Amniotic epithelial cell (primary cell): ENCODE measurements at regions not wholly inside any gene's neighbourhood (a gene's known extent, or its start where the extent isn't known, plus 50 kb on each side); places are given as distances from the start of the nearest gene placed in this dataset.
A peak's percentile ranks its signal among the peaks of the same experiment; 100 is the strongest.
"Not testable (repeated sequence)": the region's sequence is repeated elsewhere in the genome, so short reads cannot be mapped to it uniquely, and the experiment has no call there.

ENCODE experiments used
- DNase-seq: peaks from one replicate; pipeline ENCODE4 v3.0.0-alpha.2; 2010; ENCODE audit warnings: low read depth

DNA sequence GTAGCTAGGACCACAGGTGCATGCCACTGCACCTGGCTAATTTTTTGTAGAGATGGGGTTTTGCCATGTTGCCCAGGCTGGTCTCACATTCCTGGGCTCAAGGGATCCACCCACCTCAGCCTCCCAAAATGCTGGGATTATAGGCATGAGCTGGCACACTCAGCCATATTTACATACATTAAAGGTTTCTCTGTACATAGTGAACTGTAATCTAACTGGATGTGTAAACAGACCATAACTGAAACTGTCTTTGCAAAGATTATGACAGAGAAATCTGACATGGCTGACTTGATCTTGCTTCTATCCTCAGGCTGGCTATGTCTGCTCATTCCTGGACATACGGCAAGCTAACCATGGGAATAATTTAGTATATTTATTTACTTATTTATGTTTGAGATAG lies 139.2 kb upstream of the XPO1 start:
- DNase-seq: no peak

DNA sequence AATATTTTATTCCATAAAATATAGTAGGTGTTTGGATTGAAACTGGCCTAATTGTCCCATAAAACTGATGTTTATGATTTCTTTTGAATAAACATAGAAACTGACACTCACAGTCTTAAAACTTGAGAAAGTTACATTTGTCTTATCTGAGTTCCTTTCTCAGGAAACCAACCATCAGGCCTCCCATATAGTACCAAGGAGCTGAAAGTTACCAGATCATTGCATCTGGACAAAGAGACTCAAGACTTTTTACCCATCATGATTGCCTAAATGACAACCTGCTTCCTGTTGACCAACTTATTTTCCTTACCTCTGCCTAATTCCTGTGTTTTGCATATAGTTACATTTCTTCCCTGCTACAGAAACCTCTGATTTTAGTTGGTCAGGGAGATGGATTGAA lies 137.0 kb upstream of the XPO1 start:
- no peak for DNase-seq

DNA sequence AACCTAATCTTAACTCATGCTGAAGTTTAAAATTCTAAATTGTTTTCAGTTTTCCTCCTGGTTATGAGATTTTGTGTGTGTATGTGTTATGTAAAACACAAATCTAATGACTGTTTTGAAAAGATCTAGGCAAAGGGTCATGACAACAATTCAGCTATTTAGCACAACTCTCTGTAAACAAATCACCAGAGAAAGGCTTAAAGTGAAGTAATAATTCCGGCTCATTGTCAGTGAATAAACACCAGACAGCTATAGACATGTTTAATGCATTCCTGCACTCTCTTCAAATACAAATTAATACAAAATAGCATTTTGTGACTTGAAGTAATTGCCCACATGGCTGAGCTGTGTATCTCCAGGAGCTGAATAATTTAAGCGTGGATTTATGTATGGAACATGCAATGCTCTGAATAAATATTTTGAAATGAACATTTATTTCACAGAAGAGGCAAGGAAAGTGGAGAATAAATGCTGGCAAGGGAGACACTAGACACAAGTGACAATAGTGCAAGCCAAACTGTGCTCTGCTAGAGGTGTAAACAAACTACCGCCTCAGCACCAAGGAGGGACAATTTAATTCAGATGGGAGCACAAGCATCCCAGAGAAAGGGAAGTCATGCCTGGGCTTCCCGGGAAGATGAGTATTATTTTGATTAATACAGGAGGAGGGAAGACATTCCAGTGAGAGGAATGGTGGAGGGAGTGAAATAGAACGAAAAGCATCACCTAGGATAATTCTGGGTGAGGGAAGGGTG lies 133.6 kb upstream of the XPO1 start:
- peak; percentile 57 for DNase-seq

DNA sequence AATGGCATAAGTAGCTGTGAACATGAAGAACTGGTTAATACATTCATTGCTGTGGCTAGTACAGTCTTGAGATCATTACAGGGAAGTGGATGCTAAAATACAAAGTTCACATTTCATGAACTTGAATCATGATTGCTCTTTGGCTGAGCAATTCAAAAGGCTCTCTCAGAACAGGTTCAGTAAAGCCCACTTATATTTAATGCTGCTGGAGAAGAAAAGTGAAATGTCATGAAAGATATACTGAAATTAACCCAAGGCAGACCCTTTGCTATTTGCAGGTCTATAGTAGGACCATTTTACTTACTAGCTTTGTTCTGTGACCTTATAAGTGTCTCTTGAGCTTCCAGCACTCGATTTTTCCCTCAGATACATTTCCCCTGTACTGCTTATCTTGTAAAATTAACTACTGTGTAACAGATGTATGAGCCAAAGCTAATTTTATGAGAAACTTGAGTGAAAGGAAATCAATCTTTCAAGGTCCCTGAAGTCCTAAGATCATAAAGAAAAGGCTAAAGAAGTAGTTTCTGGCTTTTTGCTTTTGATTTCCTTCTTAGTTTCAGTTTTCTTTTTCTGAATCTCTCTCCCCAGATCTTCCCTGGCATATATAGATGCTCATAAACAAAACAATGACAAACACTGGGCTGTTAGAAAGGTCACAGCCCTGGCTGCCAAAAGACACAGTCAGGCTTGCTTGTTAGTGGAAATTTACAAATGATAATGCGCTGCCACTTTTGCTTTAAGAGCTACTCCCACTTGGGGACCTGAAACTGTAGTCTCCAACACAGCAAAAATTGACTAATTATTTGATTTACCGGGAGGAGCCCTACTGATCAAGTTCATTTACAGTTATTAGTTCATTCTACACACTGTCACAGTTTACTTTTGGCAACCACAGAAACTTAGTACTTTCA lies 132.7 kb upstream of the XPO1 start:
- DNase-seq: peak; percentile 57

DNA sequence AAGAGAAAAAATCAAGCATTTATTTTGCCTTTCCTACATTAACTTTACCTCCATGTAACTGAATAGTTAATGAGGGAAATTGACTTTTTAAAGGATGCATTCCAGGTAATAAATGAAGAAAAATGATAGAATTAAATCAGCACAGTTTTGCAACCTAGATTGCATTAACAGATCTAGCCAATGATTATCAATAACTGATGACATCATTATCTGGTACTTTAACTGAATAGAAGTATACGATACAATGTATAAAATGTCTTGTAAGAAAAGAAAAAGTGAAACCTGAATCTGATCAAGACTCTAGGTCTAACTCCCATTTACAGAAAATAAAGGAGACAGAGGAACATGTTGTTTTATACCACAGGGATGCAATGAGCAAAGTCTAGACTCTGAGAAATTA lies 126.0 kb upstream of the XPO1 start:
- DNase-seq: no peak

DNA sequence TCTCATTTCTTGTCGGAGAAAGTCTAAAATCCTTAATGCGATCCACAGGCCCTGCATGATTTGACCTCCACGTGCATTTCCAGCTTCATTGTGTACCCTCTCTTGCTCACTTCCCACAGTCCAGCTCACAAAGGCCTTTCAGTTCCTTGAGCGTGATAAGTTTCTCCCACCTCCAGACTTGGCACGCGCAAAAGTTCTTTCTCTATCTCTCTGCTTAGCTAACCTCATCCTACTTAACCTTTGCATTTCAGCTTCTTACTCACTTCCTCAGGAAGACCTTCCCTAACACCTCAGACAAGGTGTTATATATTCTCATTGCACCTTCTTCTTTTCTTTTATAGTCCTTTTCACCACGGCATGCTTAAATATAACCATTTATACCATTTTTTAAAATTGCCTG lies 124.8 kb upstream of the XPO1 start:
- DNase-seq: no peak

DNA sequence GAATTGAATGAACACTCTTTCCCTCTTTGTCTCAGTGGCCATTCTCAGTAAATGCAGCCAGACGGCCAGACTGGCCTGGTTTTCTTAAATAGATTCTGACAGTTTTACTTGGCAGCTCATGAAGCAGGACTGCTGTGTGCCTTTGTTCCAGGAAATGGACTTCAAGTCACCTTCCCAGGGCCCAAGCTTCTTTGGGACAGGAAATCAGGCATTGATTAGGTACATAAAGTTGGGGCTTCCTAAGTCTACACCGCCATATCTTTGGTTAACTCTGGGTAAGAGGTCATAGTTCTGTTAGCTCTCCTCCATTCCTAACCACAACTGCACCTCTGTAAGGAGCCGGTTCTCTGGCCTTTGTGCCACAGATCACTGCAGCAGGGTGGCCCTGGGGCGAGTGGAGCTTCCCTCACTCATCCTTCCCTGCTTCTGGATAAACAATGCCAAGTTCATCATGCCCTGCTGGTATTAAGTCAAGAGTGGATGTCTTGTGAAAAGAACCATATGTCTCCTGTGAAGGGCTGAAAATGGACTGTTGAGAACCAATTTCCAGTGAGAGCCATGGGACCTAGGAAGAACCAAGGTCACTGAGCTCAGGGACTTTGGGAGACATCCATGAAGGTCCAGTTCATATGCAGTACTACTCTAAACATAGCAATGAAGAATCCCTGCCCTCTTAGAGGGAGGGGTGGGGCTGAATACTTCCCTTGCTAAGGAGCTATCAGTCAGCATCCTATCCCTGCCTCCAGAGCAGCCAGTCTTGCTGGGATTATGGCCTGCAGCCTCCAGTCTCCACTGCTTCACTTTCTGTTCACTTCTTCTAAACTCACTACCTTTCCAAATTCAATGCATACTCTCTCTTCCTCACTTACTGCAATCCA lies 122.6 kb upstream of the XPO1 start:
- DNase-seq: peak; percentile 14

DNA sequence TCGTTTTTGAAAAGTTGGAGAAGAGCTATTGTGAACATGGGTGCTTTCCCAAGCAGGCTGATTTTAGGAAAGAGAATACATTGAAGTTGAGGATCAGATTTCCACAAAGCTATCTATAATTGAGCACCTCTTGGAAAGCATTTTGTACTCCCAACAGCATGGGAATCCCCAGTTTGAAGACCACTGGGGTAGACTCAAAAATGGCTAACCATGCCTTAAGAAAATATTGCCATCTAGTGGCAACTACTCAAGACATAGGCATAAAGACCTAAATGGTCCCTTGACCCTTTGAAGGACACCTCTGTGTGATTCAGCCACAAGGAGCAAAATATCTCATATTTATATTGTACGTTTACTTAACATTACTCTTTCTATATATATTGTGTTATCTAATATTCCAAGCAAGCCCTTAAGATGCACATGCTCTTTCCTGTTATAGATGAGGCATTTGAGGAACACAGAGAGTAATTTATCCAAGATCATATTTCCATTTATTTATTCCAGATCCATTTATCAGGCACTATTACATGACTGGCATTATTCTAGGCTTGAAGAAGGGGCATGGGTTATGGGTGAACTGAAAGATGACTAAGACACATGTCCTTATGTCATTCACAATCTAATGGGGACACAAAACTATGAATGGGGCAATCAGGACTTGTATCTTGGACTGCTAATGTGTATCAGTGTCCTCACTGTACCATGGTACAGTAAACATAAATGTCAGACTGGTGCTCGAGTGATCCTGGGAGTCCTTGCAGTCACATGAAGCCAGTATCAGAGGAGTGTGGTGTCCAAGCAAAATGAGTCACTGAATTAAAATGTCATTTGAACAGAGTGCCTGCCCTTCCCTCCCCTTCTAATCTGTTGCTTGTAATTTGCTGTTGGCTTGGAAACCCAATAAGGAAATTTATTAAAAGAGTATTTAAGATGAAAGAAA lies 121.0 kb upstream of the XPO1 start:
- peak; percentile 58 for DNase-seq

DNA sequence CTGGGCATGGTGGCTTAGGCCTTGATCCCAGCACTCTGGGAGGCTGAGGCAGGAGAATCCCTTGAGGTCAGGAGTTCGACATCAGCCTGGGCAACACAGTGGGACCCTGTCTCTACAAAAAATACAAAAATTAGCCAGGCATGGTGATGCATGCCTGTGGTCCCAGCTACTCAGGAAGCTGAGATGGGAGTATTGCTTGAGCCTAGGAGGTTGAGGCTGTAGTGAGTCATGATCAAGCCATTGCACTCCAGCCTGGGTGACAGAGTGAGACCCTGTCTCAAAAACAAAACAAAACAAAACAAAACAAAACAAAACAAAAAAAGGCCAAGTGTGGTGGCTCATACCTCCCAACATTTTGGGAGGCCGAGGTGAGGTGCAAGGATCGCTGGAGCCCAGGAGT lies 111.8 kb upstream of the XPO1 start:
- DNase-seq: peak; percentile 13

DNA sequence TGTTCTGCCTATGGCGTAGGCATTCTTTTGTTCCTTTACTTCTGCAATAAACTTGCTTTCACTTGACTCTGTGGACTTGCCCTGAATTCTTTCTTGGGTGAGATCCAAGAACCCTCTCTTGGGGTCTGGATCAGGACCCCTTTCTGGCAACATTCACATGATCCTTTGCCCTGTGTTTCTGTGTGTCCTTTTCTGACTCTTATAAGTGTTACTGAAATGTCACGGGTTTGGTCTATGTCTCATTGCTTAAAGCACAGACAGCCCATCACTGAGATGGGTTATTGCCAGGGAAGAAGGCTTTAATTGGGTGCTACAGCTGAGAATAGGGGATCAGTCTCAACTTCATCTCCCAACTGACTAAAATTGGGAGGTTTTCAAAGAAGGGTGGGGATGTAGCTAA lies 110.9 kb upstream of the XPO1 start:
- no peak for DNase-seq

DNA sequence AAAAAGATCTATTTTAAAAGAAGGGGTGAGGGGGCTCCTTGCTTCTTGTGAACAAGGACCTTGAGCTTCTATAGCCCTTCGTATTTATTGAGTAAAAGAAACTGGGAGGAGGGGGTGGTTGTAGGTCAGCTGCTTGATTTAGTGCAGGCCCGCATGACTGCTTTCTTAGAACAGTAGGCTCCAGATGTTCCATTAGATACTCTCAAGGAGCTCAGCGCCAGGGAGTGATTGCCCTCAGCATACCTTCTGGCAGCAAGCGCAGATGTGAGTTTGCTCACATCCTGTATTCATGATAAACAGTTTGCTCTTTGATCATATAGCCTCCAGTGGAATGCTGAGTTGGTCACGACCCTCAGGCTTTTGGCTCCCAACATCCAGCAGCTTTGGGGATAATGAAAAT lies 108.9 kb upstream of the XPO1 start:
- DNase-seq: peak; percentile 37

DNA sequence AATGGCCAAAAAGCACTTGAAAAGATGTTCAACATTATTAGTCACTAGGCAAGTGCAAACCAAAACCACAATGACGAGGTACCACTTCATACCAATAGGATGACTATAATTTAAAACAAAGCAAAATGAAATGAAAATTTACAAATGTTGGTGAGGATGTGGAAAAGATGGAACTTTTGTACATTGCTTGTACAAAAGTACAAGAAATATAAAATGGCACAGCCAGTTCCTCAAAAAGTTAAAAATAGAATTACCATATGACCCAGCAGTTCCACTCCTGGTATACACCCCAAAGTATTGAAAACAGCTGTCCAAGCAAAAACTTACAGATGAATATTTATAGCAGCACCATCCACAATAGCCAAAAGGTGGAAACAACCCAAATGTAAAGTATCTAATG lies 107.8 kb upstream of the XPO1 start:
- peak; percentile 90 for DNase-seq

DNA sequence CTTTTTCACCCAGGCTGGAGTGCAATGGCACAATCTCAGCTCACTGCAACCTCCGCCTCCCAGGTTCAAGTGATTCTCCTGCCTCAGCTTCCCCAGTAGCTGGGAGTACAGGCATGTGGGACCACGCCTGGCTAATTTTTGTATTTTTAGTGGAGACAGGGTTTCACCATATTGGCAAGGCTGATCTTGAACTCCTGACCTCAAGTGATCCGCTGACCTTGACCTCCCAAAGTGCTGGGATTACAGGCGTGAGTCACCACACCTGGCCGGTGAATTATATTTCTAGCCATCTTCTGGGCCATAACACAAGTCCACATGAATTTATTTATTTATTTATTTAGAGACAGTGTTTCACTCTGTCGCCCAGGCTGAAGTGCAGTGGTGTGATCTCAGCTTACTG lies 105.0 kb upstream of the XPO1 start:
- DNase-seq: not testable (repeated sequence)

DNA sequence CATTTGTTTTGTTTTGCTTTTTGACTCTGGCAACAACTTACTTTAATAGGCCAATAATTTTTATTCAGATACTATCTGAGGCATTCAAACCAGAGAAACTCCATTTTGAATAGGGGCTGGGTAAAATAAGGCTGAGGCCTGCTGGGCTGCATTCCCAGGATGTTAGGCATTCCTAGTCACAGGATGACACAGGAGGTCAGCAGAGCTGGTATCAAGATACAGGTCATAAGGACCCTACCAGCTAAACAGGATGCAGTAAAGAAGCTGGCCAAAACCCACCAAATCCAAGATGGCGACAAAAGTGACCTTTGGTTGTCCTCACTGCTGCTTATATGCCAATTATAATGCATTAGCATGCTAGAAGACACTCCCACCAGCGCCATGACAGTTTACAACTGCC lies 102.2 kb upstream of the XPO1 start:
- no peak for DNase-seq

DNA sequence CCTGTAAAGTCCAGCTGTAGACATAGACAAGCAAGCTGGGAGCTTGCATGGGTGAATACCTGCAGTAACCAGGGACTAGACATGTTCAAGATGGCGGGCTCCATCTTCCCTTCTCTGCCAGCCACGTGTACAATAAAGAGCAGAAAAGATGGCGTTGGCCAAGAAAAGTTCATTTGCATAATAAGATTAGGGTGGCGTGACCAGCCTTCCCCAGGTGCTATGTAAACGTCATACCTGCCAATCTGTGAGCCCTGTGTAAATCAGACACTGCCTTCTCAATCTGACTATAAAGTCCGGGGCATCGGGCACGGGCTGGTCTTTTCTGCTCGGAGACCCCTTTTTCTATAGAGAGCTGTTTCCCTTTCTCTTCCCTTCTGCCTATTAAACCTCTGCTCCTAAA lies 101.6 kb upstream of the XPO1 start:
- no peak for DNase-seq

DNA sequence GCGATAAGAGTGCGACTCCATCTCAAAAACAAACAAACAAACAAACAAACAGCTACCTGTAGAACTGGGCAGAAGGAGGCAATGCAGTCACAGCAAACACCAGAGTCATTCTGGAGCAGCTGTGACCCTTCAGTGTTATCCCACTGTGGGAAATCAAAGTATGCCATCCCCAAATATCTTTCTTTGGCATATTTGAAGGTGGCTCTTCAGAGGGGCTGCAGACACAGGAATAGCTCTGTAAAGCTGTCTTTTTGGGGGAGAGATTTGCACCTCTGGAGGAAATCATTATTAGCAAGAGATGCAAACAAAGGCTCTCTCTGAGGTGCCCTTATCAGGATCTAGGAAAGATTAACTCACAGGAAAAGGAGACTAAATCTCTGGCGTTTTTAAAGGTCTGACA lies 98.5 kb upstream of the XPO1 start:
- DNase-seq: no peak

DNA sequence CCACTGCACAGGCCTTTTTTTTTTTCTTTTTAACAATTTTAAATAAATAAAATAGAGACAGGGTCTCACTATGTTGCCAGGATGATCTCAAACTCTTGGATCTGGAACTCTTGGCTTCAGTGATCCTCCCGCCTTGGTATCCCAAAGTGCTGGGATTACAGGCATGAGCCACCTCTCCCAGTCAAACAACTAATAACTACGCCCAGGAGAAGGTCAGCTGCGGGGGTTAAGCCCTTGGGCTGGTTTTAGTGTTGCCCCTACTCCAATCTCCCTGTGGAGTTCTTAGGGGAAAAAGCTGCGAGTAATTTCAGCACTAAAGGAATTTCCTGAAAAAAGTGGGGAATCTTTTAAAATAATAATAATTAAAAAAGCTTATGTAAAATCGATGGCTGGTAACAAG lies 96.4 kb upstream of the XPO1 start:
- DNase-seq: no peak

DNA sequence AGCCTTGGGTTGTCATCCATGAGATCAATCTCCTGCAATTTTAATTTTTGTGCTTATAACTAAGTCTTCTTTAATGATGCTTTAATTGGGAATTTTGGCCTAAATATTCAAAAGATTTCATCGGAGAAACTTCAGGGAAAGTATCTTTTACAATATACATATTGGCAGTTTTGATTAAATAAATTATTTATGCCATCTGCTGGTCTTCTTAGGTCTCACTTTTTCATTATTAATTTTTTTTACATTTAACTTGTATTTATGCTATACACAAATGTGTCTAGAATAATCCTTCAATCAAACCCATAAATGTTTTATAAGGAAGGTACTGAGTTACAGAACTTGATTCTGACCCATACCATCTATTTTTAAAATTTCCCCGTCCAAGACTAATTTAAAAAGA lies 95.1 kb upstream of the XPO1 start:
- DNase-seq: no peak

DNA sequence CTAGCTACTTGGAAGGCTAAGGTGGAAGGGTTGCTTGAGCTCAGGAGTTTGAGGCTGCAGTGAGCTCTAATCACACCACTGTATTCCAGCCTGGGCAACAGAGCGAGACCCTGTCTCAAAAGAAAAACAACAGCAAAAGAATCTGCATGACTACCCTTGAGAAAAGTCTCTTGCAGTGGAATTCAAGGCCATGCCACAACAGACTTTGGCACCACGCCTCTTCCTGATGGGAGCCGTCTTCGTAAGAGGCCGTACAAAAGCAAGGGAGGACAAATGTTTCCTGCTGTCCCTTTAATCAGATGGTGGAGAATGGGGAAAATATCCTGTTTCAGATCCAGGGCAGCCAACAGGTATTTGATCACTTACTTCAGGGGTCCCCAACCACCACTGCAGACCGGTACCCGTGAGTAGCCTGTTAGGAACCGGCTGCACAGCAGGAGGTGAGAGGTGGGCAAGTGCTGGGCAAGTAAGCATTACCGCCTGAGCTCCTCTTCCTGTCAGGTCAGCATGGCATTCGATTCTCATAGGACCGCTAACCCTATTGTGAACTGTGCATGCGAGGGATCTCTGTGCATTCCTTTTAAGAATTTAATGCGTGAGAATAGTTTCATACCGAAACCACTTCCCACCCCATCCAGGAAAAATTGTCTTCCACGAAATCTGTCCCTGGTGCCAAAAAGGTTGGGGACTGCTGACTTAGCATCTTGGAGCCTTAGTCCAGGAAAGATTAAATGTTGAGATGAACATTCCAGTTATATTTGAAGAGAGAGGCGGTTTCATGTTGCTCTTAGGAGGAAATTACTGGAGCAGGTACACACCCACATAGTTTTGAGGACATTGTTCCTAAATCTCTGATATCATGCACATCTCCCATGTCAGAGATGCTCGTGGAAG lies 94.4 kb upstream of the XPO1 start:
- peak; percentile 41 for DNase-seq

DNA sequence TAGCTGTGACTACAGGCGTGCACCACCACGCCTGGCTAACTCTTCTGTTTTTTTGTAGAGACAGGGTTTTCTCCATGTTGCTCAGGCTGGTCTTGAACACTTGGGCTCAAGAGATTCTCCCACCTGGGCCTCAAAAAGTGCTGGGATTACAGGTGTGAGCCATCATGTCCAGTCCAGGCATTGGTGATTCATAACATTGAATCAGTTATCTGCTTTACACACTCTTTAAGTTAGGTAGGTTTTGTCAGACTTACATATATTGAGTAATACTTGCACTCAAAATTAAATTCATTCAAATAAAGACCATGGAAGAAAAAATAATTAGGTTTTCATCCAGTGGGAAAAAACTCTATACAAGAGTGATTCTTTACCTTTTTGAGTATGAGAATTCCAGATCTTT lies 93.2 kb upstream of the XPO1 start:
- no peak for DNase-seq
